Transverse colon (tissue), 3 donors: ENCODE measurements at regions not wholly inside any gene's neighbourhood (a gene's known extent, or its start where the extent isn't known, plus 50 kb on each side); places are given as distances from the start of the nearest gene placed in this dataset.

Source experiments
- EP300 ChIP-seq: sonication (generic); formaldehyde crosslinking; IDR thresholded peaks from one replicate; pipeline ENCODE4 v1.6.1; 2017; ENCODE audit warnings: antibody characterized with exemption, low read depth
- POLR2A ChIP-seq: fragments of 450-650 bp; IDR thresholded peaks from one replicate; pipeline ENCODE4 v1.6.1; 2016; ENCODE audit warnings: antibody characterized with exemption, mild to moderate bottlenecking, moderate library complexity
- TF ChIP-seq, protein P1 (sequence below), 5 experiments: fragments of 200-600 bp in 3 of 5; fragments of 450-650 bp in 2 of 5; sonication (generic) in 3 of 5; IDR thresholded peaks; 1 replicate in 2 of 5; 2 replicates in 3 of 5; pipeline ENCODE4 v1.5.1; 2016 to 2017; ENCODE audit warnings: antibody characterized with exemption in 5 of 5, inconsistent platforms in 3 of 5, mild to moderate bottlenecking in 2 of 5, moderate library complexity in 1 of 5

- TF ChIP-seq, protein P1, sequence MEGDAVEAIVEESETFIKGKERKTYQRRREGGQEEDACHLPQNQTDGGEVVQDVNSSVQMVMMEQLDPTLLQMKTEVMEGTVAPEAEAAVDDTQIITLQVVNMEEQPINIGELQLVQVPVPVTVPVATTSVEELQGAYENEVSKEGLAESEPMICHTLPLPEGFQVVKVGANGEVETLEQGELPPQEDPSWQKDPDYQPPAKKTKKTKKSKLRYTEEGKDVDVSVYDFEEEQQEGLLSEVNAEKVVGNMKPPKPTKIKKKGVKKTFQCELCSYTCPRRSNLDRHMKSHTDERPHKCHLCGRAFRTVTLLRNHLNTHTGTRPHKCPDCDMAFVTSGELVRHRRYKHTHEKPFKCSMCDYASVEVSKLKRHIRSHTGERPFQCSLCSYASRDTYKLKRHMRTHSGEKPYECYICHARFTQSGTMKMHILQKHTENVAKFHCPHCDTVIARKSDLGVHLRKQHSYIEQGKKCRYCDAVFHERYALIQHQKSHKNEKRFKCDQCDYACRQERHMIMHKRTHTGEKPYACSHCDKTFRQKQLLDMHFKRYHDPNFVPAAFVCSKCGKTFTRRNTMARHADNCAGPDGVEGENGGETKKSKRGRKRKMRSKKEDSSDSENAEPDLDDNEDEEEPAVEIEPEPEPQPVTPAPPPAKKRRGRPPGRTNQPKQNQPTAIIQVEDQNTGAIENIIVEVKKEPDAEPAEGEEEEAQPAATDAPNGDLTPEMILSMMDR (IDR thresholded peaks at IDR 0.05), result no peak
- TF ChIP-seq EP300 (no peak), POLR2A (no peak)
Measured at GRCh38 chr13:83056269-83056668, 826.0 kb downstream of the SLITRK1 start.
